ENCODE measurements at regions not wholly inside any gene's neighbourhood (a gene's known extent, or its start where the extent isn't known, plus 50 kb on each side); places are given as distances from the start of the nearest gene placed in this dataset.

GRCh38 chr9:82518868-82519267 is 530.3 kb downstream of the SPATA31D1 start:
- TF ChIP-seq CTCF (tag by site-specific recombination; IDR thresholded peaks at IDR 0.05) (no peak), ZNF580 (tag by site-specific recombination; IDR thresholded peaks at IDR 0.05) (no peak), HOXA7 (CRISPR knock-in tag; IDR thresholded peaks at IDR 0.05; ENCODE audit: borderline replicate concordance) (no peak), ZXDB (tag by site-specific recombination; IDR thresholded peaks at IDR 0.05) (no peak), ZNF404 (tag by site-specific recombination; IDR thresholded peaks at IDR 0.05) (no peak), REST (tag by site-specific recombination; IDR thresholded peaks at IDR 0.05) (no peak), ZNF530 (tag by site-specific recombination; IDR thresholded peaks at IDR 0.05; ENCODE audit: low read depth) (no peak), ZNF707 (tag by site-specific recombination; IDR thresholded peaks at IDR 0.05) (no peak), ZBTB21 (tag by site-specific recombination; IDR thresholded peaks at IDR 0.05) (no peak), ZNF660 (tag by site-specific recombination; IDR thresholded peaks at IDR 0.05) (no peak), TRIM28 (IDR thresholded peaks at IDR 0.05; ENCODE audit: borderline replicate concordance, low read length) (no peak), ZNF658 (tag by site-specific recombination; IDR thresholded peaks at IDR 0.05) (no peak), TSHZ1 (tag by site-specific recombination; IDR thresholded peaks at IDR 0.05; ENCODE audit: borderline replicate concordance) (no peak), ZNF639 (tag by site-specific recombination; IDR thresholded peaks at IDR 0.05) (no peak)
